Bronchial epithelial cell (primary cell): ENCODE measurements at regions not wholly inside any gene's neighbourhood (a gene's known extent, or its start where the extent isn't known, plus 50 kb on each side); places are given as distances from the start of the nearest gene placed in this dataset.
A peak's percentile ranks its signal among the peaks of the same experiment; 100 is the strongest.

Source experiments
- DNase-seq: peaks from one replicate; pipeline ENCODE4 v3.0.0-alpha.2; 2010; ENCODE audit warnings: low read depth
- FAIRE-seq: peaks from 2 replicates; lab custom pipeline; 2011; peaks lifted over from hg19 to GRCh38; lab: Jason Lieb, UNC
- H3K27me3 ChIP-seq: 2 replicates; pipeline ENCODE4 v1.5.1; 2011; ENCODE audit warnings: low read length; ENCODE audit not compliant: control insufficient read depth, insufficient read depth
- H3K36me3 ChIP-seq: 2 replicates; pipeline ENCODE4 v1.5.1; 2011; ENCODE audit warnings: low read length; ENCODE audit not compliant: control insufficient read depth, insufficient read depth
- H3K4me3 ChIP-seq: 2 replicates; pipeline ENCODE4 v1.5.1; 2011; ENCODE audit warnings: mild to moderate bottlenecking, low read depth, low read length, control low read depth
- CTCF ChIP-seq: IDR thresholded peaks from 2 replicates; pipeline ENCODE4 v1.5.1; 2011; ENCODE audit warnings: mild to moderate bottlenecking, moderate library complexity, low read length, control low read depth, inconsistent platforms; ENCODE audit not compliant: insufficient read depth, severe bottlenecking

GRCh38 chr6:163843218-163843617, 428.7 kb downstream of the QKI start:
- no peak for DNase-seq
- no peaks in the 10 kb centered on the region for H3K27me3 ChIP-seq
- no peak for FAIRE-seq
- H3K36me3 ChIP-seq, result no peaks in the 10 kb centered on the region
- no peak overlapping the region for H3K4me3 ChIP-seq
- TF ChIP-seq CTCF, result no peak

GRCh38 chr6:163842467-163842866, 427.9 kb downstream of the QKI start:
- no peak for TF ChIP-seq CTCF
- FAIRE-seq (no peak), DNase-seq (no peak)
- H3K27me3 ChIP-seq, result no peaks in the 10 kb centered on the region
- no peaks in the 10 kb centered on the region for H3K36me3 ChIP-seq
- no peak overlapping the region for H3K4me3 ChIP-seq

- Histone ChIP-seq H3K36me3 (no peaks in the 10 kb centered on the region), H3K27me3 (no peaks in the 10 kb centered on the region), H3K4me3 (no peak overlapping the region)
- DNase-seq (no peak), FAIRE-seq (peak; percentile 91)
- no peak for TF ChIP-seq CTCF
Observed at GRCh38 chr6:163841733-163842132, 427.2 kb downstream of the QKI start.

- H3K4me3 ChIP-seq, result no peak overlapping the region
- DNase-seq (peak; percentile 2), FAIRE-seq (peak; percentile 18)
- no peaks in the 10 kb centered on the region for H3K36me3 ChIP-seq
- no peaks in the 10 kb centered on the region for H3K27me3 ChIP-seq
- no peak for TF ChIP-seq CTCF
Observed at GRCh38 chr6:163841326-163841725, 426.8 kb downstream of the QKI start.

- H3K36me3 ChIP-seq, result no peaks in the 10 kb centered on the region
- DNase-seq (no peak), FAIRE-seq (no peak)
- no peak for TF ChIP-seq CTCF
- no peaks in the 10 kb centered on the region for H3K27me3 ChIP-seq
- H3K4me3 ChIP-seq, result no peak overlapping the region
Observed at GRCh38 chr6:163840880-163841279, 426.4 kb downstream of the QKI start.

GRCh38 chr6:163839296-163839695, 424.8 kb downstream of the QKI start:
- FAIRE-seq (no peak), DNase-seq (no peak)
- Histone ChIP-seq H3K36me3 (no peaks in the 10 kb centered on the region), H3K4me3 (no peak overlapping the region), H3K27me3 (no peaks in the 10 kb centered on the region)
- TF ChIP-seq CTCF, result no peak
